ENCODE measurements at regions not wholly inside any gene's neighbourhood (a gene's known extent, or its start where the extent isn't known, plus 50 kb on each side); places are given as distances from the start of the nearest gene placed in this dataset.
"Not testable (repeated sequence)": the region's sequence is repeated elsewhere in the genome, so short reads cannot be mapped to it uniquely, and the experiment has no call there.

GRCh38 chr7:21330462-21331178 is 97.3 kb upstream of the SP4 start:
- intact Hi-C loops (cut with DNase I): no loop called here
- DNase-seq: no peak

GRCh38 chr7:21334906-21335305 is 93.0 kb upstream of the SP4 start:
- DNase-seq: no peak
- intact Hi-C loops (cut with DNase I): no loop called here

GRCh38 chr7:21336743-21337142 is 91.1 kb upstream of the SP4 start:
- no peak for DNase-seq
- intact Hi-C loops (cut with DNase I): no loop called here

- intact Hi-C loops (cut with DNase I): no loop called here
- no peak for DNase-seq
Measured at GRCh38 chr7:21338728-21339164, 89.1 kb upstream of the SP4 start.

GRCh38 chr7:21344900-21345299 is 83.0 kb upstream of the SP4 start:
- DNase-seq; intact Hi-C loops (cut with DNase I): not testable (repeated sequence)

- intact Hi-C loops (cut with DNase I): no loop called here
- no peak for DNase-seq
Measured at GRCh38 chr7:21345361-21345760, 82.5 kb upstream of the SP4 start.

- intact Hi-C loops (cut with DNase I): no loop called here
Measured at GRCh38 chr7:21346297-21346696, 81.6 kb upstream of the SP4 start.

GRCh38 chr7:21352540-21353387 is 75.1 kb upstream of the SP4 start:
- intact Hi-C loops (cut with DNase I): no loop called here
- no peak for DNase-seq

More at GRCh38 chr7:21346297-21346696, 81.6 kb upstream of the SP4 start:
- DNase-seq: no peak

- intact Hi-C loops (cut with DNase I): no loop called here
- DNase-seq: no peak
Measured at GRCh38 chr7:21353388-21353780, 74.5 kb upstream of the SP4 start.

- intact Hi-C loops (cut with DNase I): no loop called here
- no peak for DNase-seq
Measured at GRCh38 chr7:21354284-21354683, 73.6 kb upstream of the SP4 start.

- intact Hi-C loops (cut with DNase I): no loop called here
- DNase-seq: no peak
Measured at GRCh38 chr7:21355406-21355874, 72.4 kb upstream of the SP4 start.

GRCh38 chr7:21356616-21357015 is 71.3 kb upstream of the SP4 start:
- intact Hi-C loops (cut with DNase I): no loop called here
- no peak for DNase-seq

- no peak for DNase-seq
- intact Hi-C loops (cut with DNase I): no loop called here
Measured at GRCh38 chr7:21357151-21358097, 70.5 kb upstream of the SP4 start.

GRCh38 chr7:21358648-21359047 is 69.2 kb upstream of the SP4 start:
- intact Hi-C loops (cut with DNase I): no loop called here
- no peak for DNase-seq

GRCh38 chr7:21359163-21359562 is 68.7 kb upstream of the SP4 start:
- no peak for DNase-seq
- intact Hi-C loops (cut with DNase I): no loop called here

- intact Hi-C loops (cut with DNase I): no loop called here
- DNase-seq: no peak
Measured at GRCh38 chr7:21361413-21362125, 66.3 kb upstream of the SP4 start.

- intact Hi-C loops (cut with DNase I): no loop called here
- DNase-seq: no peak
Measured at GRCh38 chr7:21364801-21365271, 63.0 kb upstream of the SP4 start.

GRCh38 chr7:21365866-21366624 is 61.8 kb upstream of the SP4 start:
- DNase-seq: no peak
- intact Hi-C loops (cut with DNase I): no loop called here
